ENCODE measurements at regions not wholly inside any gene's neighbourhood (a gene's known extent, or its start where the extent isn't known, plus 50 kb on each side); places are given as distances from the start of the nearest gene placed in this dataset.

- DNase-seq (ENCODE audit: extremely low read depth, low read depth), result no peak
- TF ChIP-seq, protein P1, sequence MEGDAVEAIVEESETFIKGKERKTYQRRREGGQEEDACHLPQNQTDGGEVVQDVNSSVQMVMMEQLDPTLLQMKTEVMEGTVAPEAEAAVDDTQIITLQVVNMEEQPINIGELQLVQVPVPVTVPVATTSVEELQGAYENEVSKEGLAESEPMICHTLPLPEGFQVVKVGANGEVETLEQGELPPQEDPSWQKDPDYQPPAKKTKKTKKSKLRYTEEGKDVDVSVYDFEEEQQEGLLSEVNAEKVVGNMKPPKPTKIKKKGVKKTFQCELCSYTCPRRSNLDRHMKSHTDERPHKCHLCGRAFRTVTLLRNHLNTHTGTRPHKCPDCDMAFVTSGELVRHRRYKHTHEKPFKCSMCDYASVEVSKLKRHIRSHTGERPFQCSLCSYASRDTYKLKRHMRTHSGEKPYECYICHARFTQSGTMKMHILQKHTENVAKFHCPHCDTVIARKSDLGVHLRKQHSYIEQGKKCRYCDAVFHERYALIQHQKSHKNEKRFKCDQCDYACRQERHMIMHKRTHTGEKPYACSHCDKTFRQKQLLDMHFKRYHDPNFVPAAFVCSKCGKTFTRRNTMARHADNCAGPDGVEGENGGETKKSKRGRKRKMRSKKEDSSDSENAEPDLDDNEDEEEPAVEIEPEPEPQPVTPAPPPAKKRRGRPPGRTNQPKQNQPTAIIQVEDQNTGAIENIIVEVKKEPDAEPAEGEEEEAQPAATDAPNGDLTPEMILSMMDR (IDR thresholded peaks at IDR 0.05; ENCODE audit: low read depth, low read length, missing control alignments), result no peak
- no peak overlapping the region for H3K4me3 ChIP-seq (replicated peaks; ENCODE audit: low read depth, low read length)
Observed at GRCh38 chr12:126343321-126343720, 1278.1 kb downstream of the AACS start.

DNA sequence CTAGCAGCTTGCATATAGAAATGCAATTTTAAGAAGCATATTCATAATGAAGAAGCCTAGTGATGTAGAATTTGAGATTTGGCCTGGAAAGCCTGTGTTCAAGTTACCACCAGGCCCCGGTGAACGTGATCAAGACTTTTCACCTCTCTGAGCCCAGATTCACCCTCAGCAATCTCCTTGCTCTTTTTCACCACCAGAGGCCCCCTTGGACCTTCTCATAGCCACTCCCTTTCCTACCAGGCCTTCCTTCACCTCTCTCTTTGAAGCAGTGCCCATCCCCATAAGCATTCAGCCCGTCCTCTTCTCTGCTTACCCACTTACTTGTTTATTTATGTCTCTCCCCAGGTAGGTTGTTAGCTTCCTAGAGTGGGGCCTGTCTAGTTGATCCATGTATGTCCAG lies 1280.9 kb downstream of the AACS start:
- H3K4me3 ChIP-seq (replicated peaks; ENCODE audit: low read depth, low read length), result no peak overlapping the region
- TF ChIP-seq, protein P1 (IDR thresholded peaks at IDR 0.05; ENCODE audit: low read depth, low read length, missing control alignments), result no peak
- no peak for DNase-seq (ENCODE audit: extremely low read depth, low read depth)

GRCh38 chr12:126347421-126347820 lies 1282.2 kb downstream of the AACS start:
- no peak overlapping the region for H3K4me3 ChIP-seq (replicated peaks; ENCODE audit: low read depth, low read length)
- no peak for DNase-seq (ENCODE audit: extremely low read depth, low read depth)
- TF ChIP-seq, protein P1 (IDR thresholded peaks at IDR 0.05; ENCODE audit: low read depth, low read length, missing control alignments), result peak; percentile 31

DNA sequence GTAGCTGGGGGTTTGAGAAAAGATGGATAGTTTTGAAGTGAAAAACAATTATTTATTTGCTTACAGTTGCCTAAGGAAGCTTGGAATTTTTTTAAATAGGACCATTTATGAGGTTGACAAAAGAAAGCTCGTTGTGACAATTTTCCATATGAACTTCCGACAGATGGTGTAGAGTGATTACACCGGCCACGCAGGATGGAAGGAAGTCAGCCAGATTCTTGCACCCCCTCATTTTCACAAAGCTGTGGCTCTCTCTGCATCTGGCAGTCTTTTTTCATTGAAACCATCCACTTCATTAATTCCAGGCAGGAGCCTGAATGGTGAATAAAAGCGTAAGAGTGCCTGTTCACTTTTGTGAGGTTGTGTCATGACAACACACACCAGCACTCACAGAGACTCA lies 1284.1 kb downstream of the AACS start:
- no peak overlapping the region for H3K4me3 ChIP-seq (replicated peaks; ENCODE audit: low read depth, low read length)
- TF ChIP-seq, protein P1 (IDR thresholded peaks at IDR 0.05; ENCODE audit: low read depth, low read length, missing control alignments), result no peak
- DNase-seq (ENCODE audit: extremely low read depth, low read depth), result no peak

DNA sequence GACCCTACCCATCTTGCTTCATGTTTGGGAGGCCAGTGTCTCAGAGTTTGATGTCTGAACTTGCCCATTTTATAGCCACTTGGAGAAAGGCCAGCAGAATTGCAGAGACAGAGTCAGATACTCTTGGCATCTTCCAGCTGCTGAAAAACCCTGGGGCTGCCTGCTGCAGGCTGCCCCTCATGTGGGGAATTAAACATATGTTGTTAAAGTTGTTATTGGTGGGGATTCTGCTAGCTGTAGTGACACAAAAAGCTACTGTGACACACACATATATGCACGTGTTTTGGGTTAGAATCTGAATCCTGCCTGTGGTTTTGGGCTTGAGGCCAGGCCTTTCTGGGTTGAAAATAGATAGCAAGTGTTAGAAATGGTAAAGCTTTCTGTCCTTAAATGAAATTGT lies 1288.4 kb downstream of the AACS start:
- TF ChIP-seq, protein P1 (IDR thresholded peaks at IDR 0.05; ENCODE audit: low read depth, low read length, missing control alignments), result no peak
- H3K4me3 ChIP-seq (replicated peaks; ENCODE audit: low read depth, low read length), result no peak overlapping the region
- peak; percentile 47 for DNase-seq (ENCODE audit: extremely low read depth, low read depth)

GRCh38 chr12:126354633-126355032 lies 1289.4 kb downstream of the AACS start:
- TF ChIP-seq, protein P1 (IDR thresholded peaks at IDR 0.05; ENCODE audit: low read depth, low read length, missing control alignments), result no peak
- DNase-seq (ENCODE audit: extremely low read depth, low read depth), result no peak
- no peak overlapping the region for H3K4me3 ChIP-seq (replicated peaks; ENCODE audit: low read depth, low read length)

DNA sequence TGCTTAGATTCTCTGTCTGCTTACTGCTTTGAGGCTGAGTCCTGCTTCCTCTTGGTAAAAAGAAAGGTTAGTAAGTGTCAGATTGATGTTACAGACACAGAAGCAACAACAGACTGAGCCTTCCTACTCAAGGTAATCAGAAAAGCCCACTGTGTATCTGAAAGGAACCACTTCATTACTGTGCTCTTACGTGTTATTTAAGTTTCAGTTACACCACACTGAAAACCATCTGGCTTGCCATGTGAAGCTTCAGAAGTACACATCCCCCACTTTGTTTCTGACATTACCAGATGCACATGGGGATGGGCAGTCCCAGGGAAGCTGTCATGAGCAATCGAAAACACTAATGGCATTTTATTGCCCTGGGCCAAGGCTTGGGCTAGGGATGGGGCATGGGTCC lies 1290.1 kb downstream of the AACS start:
- DNase-seq (ENCODE audit: extremely low read depth, low read depth), result peak; percentile 5
- TF ChIP-seq, protein P1 (IDR thresholded peaks at IDR 0.05; ENCODE audit: low read depth, low read length, missing control alignments), result no peak
- H3K4me3 ChIP-seq (replicated peaks; ENCODE audit: low read depth, low read length), result no peak overlapping the region
